Ascending aorta (tissue), 2 donors: ENCODE measurements at regions not wholly inside any gene's neighbourhood (a gene's known extent, or its start where the extent isn't known, plus 50 kb on each side); places are given as distances from the start of the nearest gene placed in this dataset.

Source experiments
- DNase-seq, 2 donors: peaks; one replicate each; pipeline ENCODE4 v3.0.0-alpha.2; 2019; ENCODE audit warnings: low spot score in 2 of 2
- H3K27ac ChIP-seq, 2 donors: fragments of 200-600 bp; sonication (generic); one replicate each; pipeline ENCODE4 v1.5.1; 2016 to 2017; ENCODE audit warnings: mild to moderate bottlenecking in 1 of 2
- H3K27me3 ChIP-seq: fragments of 200-600 bp; sonication (generic); one replicate; pipeline ENCODE4 v1.5.1; 2017
- H3K36me3 ChIP-seq, 2 donors: fragments of 200-600 bp; sonication (generic); one replicate each; pipeline ENCODE4 v1.5.1; 2016
- H3K4me1 ChIP-seq, 2 donors: fragments of 200-600 bp; sonication (generic); one replicate each; pipeline ENCODE4 v1.5.1; 2016 to 2017; ENCODE audit warnings: mild to moderate bottlenecking in 1 of 2
- H3K4me3 ChIP-seq, 2 donors: fragments of 200-600 bp; sonication (generic); one replicate each; pipeline ENCODE4 v1.5.1; 2016 to 2017; ENCODE audit warnings: mild to moderate bottlenecking in 1 of 2
- H3K9me3 ChIP-seq, 2 donors: fragments of 200-600 bp; sonication (generic); one replicate each; pipeline ENCODE4 v1.5.1; 2016
- intact Hi-C: fragments of 100-400 bp; cut with DNase I; formaldehyde crosslinking; loops from one replicate; pipeline ENCODE4 v1.15.1; 2023
- TF ChIP-seq, protein P1 (sequence below), 3 experiments: fragments of 200-600 bp in 2 of 3; fragments of 450-650 bp in 1 of 3; sonication (generic) in 2 of 3; IDR thresholded peaks; one replicate each; pipeline ENCODE4 v1.5.1; 2016 to 2019; ENCODE audit warnings: antibody characterized with exemption in 3 of 3, mild to moderate bottlenecking in 1 of 3, moderate library complexity in 1 of 3

DNA sequence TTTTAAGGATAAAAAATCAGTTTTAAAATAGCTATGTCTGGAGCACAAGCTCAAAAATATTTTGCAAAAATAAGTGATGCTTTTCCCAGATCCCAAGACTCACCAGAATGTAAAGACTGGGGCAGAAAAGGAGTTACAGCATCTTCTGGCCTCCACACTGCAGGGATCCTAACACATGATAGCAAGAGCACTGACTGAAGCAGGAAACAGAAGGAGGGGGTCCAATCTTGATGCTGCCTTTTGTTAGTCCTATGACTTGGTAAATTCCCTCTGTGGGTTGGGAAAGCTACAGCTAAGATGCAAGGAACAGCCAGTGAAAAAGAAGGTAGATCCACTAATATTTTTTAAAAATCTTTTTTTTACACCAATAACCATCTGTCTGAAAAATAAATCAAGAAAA, 54.2 kb upstream of the TNR start:
- H3K4me3 ChIP-seq = no peak overlapping the region

DNA sequence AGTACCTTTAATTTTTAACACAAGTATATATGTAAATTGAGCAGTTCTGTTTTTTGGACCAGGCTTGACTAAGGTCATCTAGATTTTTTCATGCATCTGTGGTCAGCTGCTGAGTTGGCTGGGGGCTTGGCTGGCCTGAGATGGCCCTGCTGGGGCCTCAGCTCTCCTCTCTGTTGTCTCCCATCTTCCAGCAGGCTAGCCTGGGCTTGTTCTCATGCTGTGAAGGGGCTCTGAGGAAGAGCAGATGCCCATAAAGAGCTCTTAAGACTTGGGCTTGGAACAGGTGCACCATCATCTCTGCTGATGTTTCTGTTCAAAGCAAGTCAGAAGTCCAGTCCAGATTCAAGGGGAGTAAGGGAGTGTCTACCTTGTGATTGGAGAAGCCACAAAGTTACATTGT, 51.2 kb upstream of the TNR start:
- TF ChIP-seq, protein P1, sequence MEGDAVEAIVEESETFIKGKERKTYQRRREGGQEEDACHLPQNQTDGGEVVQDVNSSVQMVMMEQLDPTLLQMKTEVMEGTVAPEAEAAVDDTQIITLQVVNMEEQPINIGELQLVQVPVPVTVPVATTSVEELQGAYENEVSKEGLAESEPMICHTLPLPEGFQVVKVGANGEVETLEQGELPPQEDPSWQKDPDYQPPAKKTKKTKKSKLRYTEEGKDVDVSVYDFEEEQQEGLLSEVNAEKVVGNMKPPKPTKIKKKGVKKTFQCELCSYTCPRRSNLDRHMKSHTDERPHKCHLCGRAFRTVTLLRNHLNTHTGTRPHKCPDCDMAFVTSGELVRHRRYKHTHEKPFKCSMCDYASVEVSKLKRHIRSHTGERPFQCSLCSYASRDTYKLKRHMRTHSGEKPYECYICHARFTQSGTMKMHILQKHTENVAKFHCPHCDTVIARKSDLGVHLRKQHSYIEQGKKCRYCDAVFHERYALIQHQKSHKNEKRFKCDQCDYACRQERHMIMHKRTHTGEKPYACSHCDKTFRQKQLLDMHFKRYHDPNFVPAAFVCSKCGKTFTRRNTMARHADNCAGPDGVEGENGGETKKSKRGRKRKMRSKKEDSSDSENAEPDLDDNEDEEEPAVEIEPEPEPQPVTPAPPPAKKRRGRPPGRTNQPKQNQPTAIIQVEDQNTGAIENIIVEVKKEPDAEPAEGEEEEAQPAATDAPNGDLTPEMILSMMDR (IDR thresholded peaks at IDR 0.05) = no peak
- Histone ChIP-seq H3K9me3 (no peaks in the 10 kb centered on the region), H3K4me1 (peaks cover 0 to 30% of the 10 kb centered on the region in 2 donors), H3K4me3 (no peak overlapping the region), H3K27ac (peak overlapping the region; percentile 80 to 84), H3K36me3 (no peaks in the 10 kb centered on the region), H3K27me3 (no peaks in the 10 kb centered on the region)
- intact Hi-C loops = loop anchor here (5.0 kb wide), 1 partner anchor 83 kb away; no protein-coding TSS in a partner anchor
- no peak for DNase-seq

More for the DNA sequence above, 54.2 kb upstream of the TNR start:
- H3K36me3 ChIP-seq = no peaks in the 10 kb centered on the region
- H3K27ac ChIP-seq = no peak overlapping the region
- H3K27me3 ChIP-seq = no peaks in the 10 kb centered on the region
- peaks cover 0 to 17% of the 10 kb centered on the region in 2 donors for H3K4me1 ChIP-seq
- no peaks in the 10 kb centered on the region for H3K9me3 ChIP-seq
- intact Hi-C loops = no loop called here
- no peak for DNase-seq
- TF ChIP-seq, protein P1 (IDR thresholded peaks at IDR 0.05) = no peak

DNA sequence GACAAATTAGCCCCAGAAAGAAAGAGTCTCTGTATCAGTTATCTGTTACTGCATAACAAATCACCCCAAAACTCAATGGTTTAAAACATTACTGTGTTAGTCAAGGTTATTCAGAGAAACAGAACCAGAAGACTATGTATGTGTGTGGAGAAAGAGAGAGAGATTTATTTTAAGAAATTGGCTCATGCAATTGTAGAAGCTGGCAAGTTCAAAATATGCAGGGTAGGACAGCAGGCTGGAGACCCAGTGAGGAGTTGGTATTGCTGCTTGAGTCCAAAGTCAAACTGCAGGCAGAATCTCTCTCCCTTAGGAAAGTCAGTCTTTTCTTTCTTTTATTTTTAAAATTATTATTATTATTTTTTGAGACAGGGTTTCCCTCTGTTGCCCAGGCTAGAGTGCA, 50.2 kb upstream of the TNR start:
- Histone ChIP-seq H3K27ac (peak overlapping the region; percentile 80 to 84), H3K9me3 (no peaks in the 10 kb centered on the region), H3K27me3 (no peaks in the 10 kb centered on the region), H3K36me3 (no peaks in the 10 kb centered on the region), H3K4me1 (peaks cover 0 to 30% of the 10 kb centered on the region in 2 donors), H3K4me3 (no peak overlapping the region)
- no peak for DNase-seq
- intact Hi-C loops = loop anchor here (5.0 kb wide), 1 partner anchor 84 kb away; no protein-coding TSS in a partner anchor
- TF ChIP-seq, protein P1 (IDR thresholded peaks at IDR 0.05) = no peak
